CD14-positive monocyte (primary cell): ENCODE measurements at regions not wholly inside any gene's neighbourhood (a gene's known extent, or its start where the extent isn't known, plus 50 kb on each side); places are given as distances from the start of the nearest gene placed in this dataset.

ENCODE experiments used
- DNase-seq, 3 donors: peaks; one replicate each; pipeline ENCODE4 v3.0.0-alpha.2; 2011 to 2022
- H2AFZ ChIP-seq: 2 replicates; pipeline ENCODE4 v1.6.0; 2012; ENCODE audit warnings: mild to moderate bottlenecking, low read depth, low read length, inconsistent platforms; ENCODE audit not compliant: insufficient read depth, poor library complexity, severe bottlenecking
- H3K27ac ChIP-seq, 2 donors: 1 replicate in 1 of 2; 2 replicates in 1 of 2; pipeline ENCODE4 v1.5.1; 2012 to 2013; ENCODE audit warnings: low read length in 2 of 2, control low read depth in 1 of 2, inconsistent platforms in 1 of 2, low read depth in 1 of 2, mild to moderate bottlenecking in 1 of 2
- H3K27me3 ChIP-seq, 2 donors: one replicate each; pipeline versions ENCODE4 v1.6.0 to v1.6.1; 2011 to 2013; ENCODE audit warnings: low read length in 2 of 2; ENCODE audit not compliant: control insufficient read depth in 2 of 2, insufficient read depth in 2 of 2
- H3K36me3 ChIP-seq, 2 donors: replicated peaks in 1 of 2; 1 replicate in 1 of 2; 2 replicates in 1 of 2; pipeline versions ENCODE4 v1.5.1 to v1.6.1; 2012 to 2013; ENCODE audit warnings: low read length in 2 of 2, control low read depth in 1 of 2, inconsistent platforms in 1 of 2, mild to moderate bottlenecking in 1 of 2; ENCODE audit not compliant: insufficient read depth in 2 of 2, control insufficient read depth in 1 of 2
- H3K4me1 ChIP-seq, 2 donors: 1 replicate in 1 of 2; 2 replicates in 1 of 2; pipeline versions ENCODE4 v1.5.1 to v1.6.1; 2012 to 2013; ENCODE audit warnings: low read length in 2 of 2, control low read depth in 1 of 2, inconsistent platforms in 1 of 2, mild to moderate bottlenecking in 1 of 2, moderate library complexity in 1 of 2; ENCODE audit not compliant: insufficient read depth in 2 of 2, control insufficient read depth in 1 of 2
- H3K4me2 ChIP-seq: replicated peaks from 2 replicates; pipeline ENCODE3; 2012; ENCODE audit warnings: low read length, moderate library complexity, mild to moderate bottlenecking; ENCODE audit not compliant: poor library complexity, severe bottlenecking; ENCODE audit errors: extremely low read depth
- H3K4me3 ChIP-seq, 3 experiments: fragments of 200-600 bp in 1 of 3; sonication (generic) in 1 of 3; replicated peaks in 1 of 3; 1 replicate in 2 of 3; 2 replicates in 1 of 3; pipeline ENCODE4 v1.5.1; 2011 to 2013; ENCODE audit warnings: low read length in 3 of 3, mild to moderate bottlenecking in 3 of 3, control low read depth in 2 of 3, low read depth in 2 of 3, inconsistent platforms in 1 of 3, moderate library complexity in 1 of 3
- H3K79me2 ChIP-seq: 2 replicates; pipeline ENCODE4 v1.6.0; 2012; ENCODE audit warnings: mild to moderate bottlenecking, control low read depth, inconsistent platforms, low read length, moderate library complexity; ENCODE audit not compliant: insufficient read depth
- H3K9ac ChIP-seq: 2 replicates; pipeline ENCODE4 v1.6.0; 2017; ENCODE audit warnings: low read length, mild to moderate bottlenecking; ENCODE audit not compliant: insufficient read depth, poor library complexity, severe bottlenecking
- H3K9me3 ChIP-seq, 2 donors: replicated peaks in 1 of 2; 1 replicate in 1 of 2; 2 replicates in 1 of 2; pipeline versions ENCODE4 v1.5.1 to v1.6.1; 2012 to 2013; ENCODE audit warnings: low read length in 2 of 2, control low read depth in 1 of 2; ENCODE audit not compliant: control insufficient read depth in 1 of 2, insufficient read depth in 1 of 2
- H4K20me1 ChIP-seq: 2 replicates; pipeline ENCODE4 v1.6.0; 2012; ENCODE audit warnings: mild to moderate bottlenecking, low read length, control low read depth, moderate library complexity; ENCODE audit not compliant: insufficient read depth
- H3K27ac Mint-ChIP-seq, 7 donors: one replicate each; pipeline ENCODE4 v1.8.0; 2020; ENCODE audit warnings: mild to moderate bottlenecking in 7 of 7, mixed read lengths in 7 of 7, moderate library complexity in 6 of 7, inconsistent platforms in 2 of 7
- H3K27me3 Mint-ChIP-seq, 3 donors: one replicate each; pipeline ENCODE4 v1.8.0; 2021 to 2022; ENCODE audit warnings: low read depth in 3 of 3, mild to moderate bottlenecking in 3 of 3, mixed read lengths in 3 of 3, moderate library complexity in 3 of 3, inconsistent platforms in 1 of 3
- H3K36me3 Mint-ChIP-seq, 2 donors: one replicate each; pipeline ENCODE4 v1.8.0; 2020; ENCODE audit warnings: mixed read lengths in 2 of 2, inconsistent platforms in 1 of 2, mild to moderate bottlenecking in 1 of 2
- H3K4me1 Mint-ChIP-seq: one replicate; pipeline ENCODE4 v1.8.0; 2020; ENCODE audit warnings: mild to moderate bottlenecking, mixed read lengths
- H3K4me3 Mint-ChIP-seq, 2 donors: one replicate each; pipeline ENCODE4 v1.8.0; 2020; ENCODE audit warnings: mild to moderate bottlenecking in 2 of 2, mixed read lengths in 2 of 2, moderate library complexity in 1 of 2
- H3K9me3 Mint-ChIP-seq, 7 donors: one replicate each; pipeline ENCODE4 v1.8.0; 2020 to 2022; ENCODE audit warnings: mixed read lengths in 7 of 7, mild to moderate bottlenecking in 6 of 7, moderate library complexity in 6 of 7, inconsistent platforms in 2 of 7
- CTCF ChIP-seq: fragments of 200-600 bp; IDR thresholded peaks from one replicate; pipeline ENCODE4 v1.8.0; 2022; ENCODE audit warnings: antibody characterized with exemption, mild to moderate bottlenecking
- WGBS: methylation state at CpG from one replicate; pipeline ENCODE4 v1.1.5; 2013; ENCODE audit warnings: missing lambda C conversion rate; ENCODE audit not compliant: insufficient coverage; 5-methylcytosine and 5-hydroxymethylcytosine counted together
- intact Hi-C, 2 donors: fragments of 100-400 bp; cut with micrococcal nuclease; formaldehyde crosslinking; loops; one replicate each; pipeline versions ENCODE4 v1.15.0 to v1.15.1; 2023

GRCh38 chr19:28399187-28399586 lies 813.8 kb downstream of the UQCRFS1 start:
- Mint-ChIP-seq H3K27ac (peak overlapping the region in 1 of 7 donors; percentile 54), H3K27me3 (peaks cover 0 to 5% (median 1%) of the 10 kb centered on the region in 3 donors), H3K4me3 (no peak overlapping the region), H3K36me3 (no peaks in the 10 kb centered on the region), H3K9me3 (peaks cover 0 to 5% (median 2%) of the 10 kb centered on the region in 7 donors), H3K4me1 (peaks cover 10% of the 10 kb centered on the region)
- DNase-seq = no peak
- H4K20me1 ChIP-seq = no peaks in the 10 kb centered on the region
- no peak overlapping the region for H2AFZ ChIP-seq
- intact Hi-C loops = no loop called here
- H3K27me3 ChIP-seq = no peaks in the 10 kb centered on the region
- H3K4me3 ChIP-seq = no peak overlapping the region
- H3K4me2 ChIP-seq = no peak overlapping the region
- H3K79me2 ChIP-seq = no peaks in the 10 kb centered on the region
- no peak for TF ChIP-seq CTCF
- no CpG with 5 or more reads among the region's 1 CpG for WGBS
- no peaks in the 10 kb centered on the region for H3K4me1 ChIP-seq
- no peak overlapping the region for H3K9ac ChIP-seq
- H3K36me3 ChIP-seq = no peaks in the 10 kb centered on the region
- no peak overlapping the region for H3K27ac ChIP-seq
- no peaks in the 10 kb centered on the region for H3K9me3 ChIP-seq

GRCh38 chr19:28397800-28398199 lies 815.2 kb downstream of the UQCRFS1 start:
- no peak for TF ChIP-seq CTCF
- no peaks in the 10 kb centered on the region for H4K20me1 ChIP-seq
- H3K4me2 ChIP-seq = no peak overlapping the region
- Mint-ChIP-seq H3K4me1 (peaks cover 10% of the 10 kb centered on the region), H3K27ac (no peak overlapping the region), H3K27me3 (peaks cover 0 to 5% (median 0%) of the 10 kb centered on the region in 3 donors), H3K36me3 (no peaks in the 10 kb centered on the region), H3K4me3 (no peak overlapping the region), H3K9me3 (peaks cover 0 to 5% (median 2%) of the 10 kb centered on the region in 7 donors)
- WGBS = no CpG with 5 or more reads among the region's 5 CpGs
- H2AFZ ChIP-seq = no peak overlapping the region
- H3K27ac ChIP-seq = no peak overlapping the region
- H3K9ac ChIP-seq = no peak overlapping the region
- no peaks in the 10 kb centered on the region for H3K36me3 ChIP-seq
- intact Hi-C loops = no loop called here
- no peak for DNase-seq
- H3K4me3 ChIP-seq = no peak overlapping the region
- no peaks in the 10 kb centered on the region for H3K27me3 ChIP-seq
- no peaks in the 10 kb centered on the region for H3K4me1 ChIP-seq
- no peaks in the 10 kb centered on the region for H3K79me2 ChIP-seq
- H3K9me3 ChIP-seq = no peaks in the 10 kb centered on the region
